Urinary bladder (tissue), 3 donors: ENCODE measurements at regions not wholly inside any gene's neighbourhood (a gene's known extent, or its start where the extent isn't known, plus 50 kb on each side); places are given as distances from the start of the nearest gene placed in this dataset.

Source experiments
- DNase-seq: peaks from one replicate; pipeline ENCODE4 v3.0.0-alpha.2; 2015; ENCODE audit errors: extremely low spot score
- H3K27ac ChIP-seq: one replicate; pipeline ENCODE4 v1.5.1; 2013; ENCODE audit warnings: low read depth, mild to moderate bottlenecking, moderate library complexity
- H3K36me3 ChIP-seq: one replicate; pipeline ENCODE4 v1.6.1; 2013; ENCODE audit warnings: mild to moderate bottlenecking, moderate library complexity; ENCODE audit not compliant: insufficient read depth
- H3K4me1 ChIP-seq: one replicate; pipeline ENCODE4 v1.6.1; 2013; ENCODE audit warnings: mild to moderate bottlenecking, moderate library complexity; ENCODE audit not compliant: insufficient read depth
- H3K4me3 ChIP-seq: one replicate; pipeline ENCODE4 v1.5.1; 2013; ENCODE audit warnings: low read depth, low read length
- WGBS: extraction: QIAGEN DNeasy Blood & Tissue Kit; methylation state at CpG from one replicate; pipeline ENCODE4 v1.1.7; 2013; 5-methylcytosine and 5-hydroxymethylcytosine counted together
- donor health status: healthy with polysubstance abuse.
- donor health status: healthy.

- DNase-seq: no peak
Observed at GRCh38 chr9:78615372-78615771, 318.4 kb downstream of the PSAT1 start.

GRCh38 chr9:78618735-78619134, 321.8 kb downstream of the PSAT1 start:
- Histone ChIP-seq H3K4me1 (no peaks in the 10 kb centered on the region), H3K4me3 (no peak overlapping the region), H3K36me3 (no peaks in the 10 kb centered on the region), H3K27ac (no peak overlapping the region)
- WGBS: 65% methylated on average over 2 of the region's 2 CpGs
- no peak for DNase-seq

More at GRCh38 chr9:78615372-78615771, 318.4 kb downstream of the PSAT1 start:
- Histone ChIP-seq H3K36me3 (no peaks in the 10 kb centered on the region), H3K4me1 (no peaks in the 10 kb centered on the region), H3K4me3 (no peak overlapping the region), H3K27ac (no peak overlapping the region)
- 81% methylated on average over 5 of the region's 5 CpGs for WGBS

GRCh38 chr9:78620303-78620702, 323.4 kb downstream of the PSAT1 start:
- WGBS: 83% methylated on average over 3 of the region's 3 CpGs
- no peak overlapping the region for H3K4me3 ChIP-seq
- no peaks in the 10 kb centered on the region for H3K4me1 ChIP-seq
- H3K27ac ChIP-seq: no peak overlapping the region
- no peak for DNase-seq
- no peaks in the 10 kb centered on the region for H3K36me3 ChIP-seq

- Histone ChIP-seq H3K4me3 (no peak overlapping the region), H3K4me1 (no peaks in the 10 kb centered on the region), H3K36me3 (no peaks in the 10 kb centered on the region), H3K27ac (no peak overlapping the region)
- no peak for DNase-seq
- WGBS: 89% methylated on average over 5 of the region's 5 CpGs
Observed at GRCh38 chr9:78620764-78621163, 323.8 kb downstream of the PSAT1 start.

- no peak overlapping the region for H3K27ac ChIP-seq
- WGBS: 86% methylated on average over 2 of the region's 2 CpGs
- no peak for DNase-seq
- H3K36me3 ChIP-seq: no peaks in the 10 kb centered on the region
- H3K4me1 ChIP-seq: no peaks in the 10 kb centered on the region
- no peak overlapping the region for H3K4me3 ChIP-seq
Observed at GRCh38 chr9:78622126-78622525, 325.2 kb downstream of the PSAT1 start.

- DNase-seq: no peak
- no peaks in the 10 kb centered on the region for H3K36me3 ChIP-seq
- H3K4me1 ChIP-seq: no peaks in the 10 kb centered on the region
- no peak overlapping the region for H3K27ac ChIP-seq
- no peak overlapping the region for H3K4me3 ChIP-seq
Observed at GRCh38 chr9:78626971-78627370, 330.0 kb downstream of the PSAT1 start.

GRCh38 chr9:78630966-78631365, 334.0 kb downstream of the PSAT1 start:
- Histone ChIP-seq H3K4me1 (no peaks in the 10 kb centered on the region), H3K27ac (no peak overlapping the region), H3K36me3 (no peaks in the 10 kb centered on the region), H3K4me3 (no peak overlapping the region)
- DNase-seq: no peak
- WGBS: 52% methylated on average over 4 of the region's 4 CpGs

GRCh38 chr9:78640728-78641127, 343.8 kb downstream of the PSAT1 start:
- no peak for DNase-seq
- Histone ChIP-seq H3K4me3 (no peak overlapping the region), H3K36me3 (no peaks in the 10 kb centered on the region), H3K4me1 (no peaks in the 10 kb centered on the region), H3K27ac (no peak overlapping the region)
- WGBS: 56% methylated on average over 4 of the region's 4 CpGs

GRCh38 chr9:78644359-78644758, 347.4 kb downstream of the PSAT1 start:
- no peak overlapping the region for H3K27ac ChIP-seq
- H3K36me3 ChIP-seq: no peaks in the 10 kb centered on the region
- no peaks in the 10 kb centered on the region for H3K4me1 ChIP-seq
- no peak for DNase-seq
- no peak overlapping the region for H3K4me3 ChIP-seq

- H3K27ac ChIP-seq: no peak overlapping the region
- no peak overlapping the region for H3K4me3 ChIP-seq
- WGBS: 72% methylated on average over 1 of the region's 1 CpG
Observed at GRCh38 chr9:78654324-78654723, 357.4 kb downstream of the PSAT1 start.

GRCh38 chr9:78663369-78663768, 366.4 kb downstream of the PSAT1 start:
- no peak overlapping the region for H3K27ac ChIP-seq
- no peak for DNase-seq
- H3K4me3 ChIP-seq: no peak overlapping the region
- H3K4me1 ChIP-seq: no peaks in the 10 kb centered on the region
- WGBS: 94% methylated on average over 3 of the region's 3 CpGs
- H3K36me3 ChIP-seq: no peaks in the 10 kb centered on the region

More at GRCh38 chr9:78654324-78654723, 357.4 kb downstream of the PSAT1 start:
- Histone ChIP-seq H3K4me1 (no peaks in the 10 kb centered on the region), H3K36me3 (no peaks in the 10 kb centered on the region)
- no peak for DNase-seq

GRCh38 chr9:78664370-78664769, 367.4 kb downstream of the PSAT1 start:
- 84% methylated on average over 2 of the region's 2 CpGs for WGBS
- Histone ChIP-seq H3K4me1 (no peaks in the 10 kb centered on the region), H3K36me3 (no peaks in the 10 kb centered on the region), H3K27ac (no peak overlapping the region), H3K4me3 (no peak overlapping the region)
- no peak for DNase-seq

- 72% methylated on average over 4 of the region's 4 CpGs for WGBS
- Histone ChIP-seq H3K4me3 (no peak overlapping the region), H3K27ac (no peak overlapping the region), H3K4me1 (no peaks in the 10 kb centered on the region), H3K36me3 (no peaks in the 10 kb centered on the region)
- DNase-seq: no peak
Observed at GRCh38 chr9:78666818-78667414, 370.0 kb downstream of the PSAT1 start.

GRCh38 chr9:78668148-78668832, 371.4 kb downstream of the PSAT1 start:
- Histone ChIP-seq H3K4me3 (no peak overlapping the region), H3K36me3 (no peaks in the 10 kb centered on the region), H3K27ac (no peak overlapping the region), H3K4me1 (no peaks in the 10 kb centered on the region)
- WGBS: 81% methylated on average over 4 of the region's 4 CpGs
- no peak for DNase-seq
